ENCODE measurements at regions not wholly inside any gene's neighbourhood (a gene's known extent, or its start where the extent isn't known, plus 50 kb on each side); places are given as distances from the start of the nearest gene placed in this dataset.

GRCh38 chr18:76684265-76684664 is 138.1 kb upstream of the ZNF236 start:
- no peak for DNase-seq (ENCODE audit: low read depth)

DNA sequence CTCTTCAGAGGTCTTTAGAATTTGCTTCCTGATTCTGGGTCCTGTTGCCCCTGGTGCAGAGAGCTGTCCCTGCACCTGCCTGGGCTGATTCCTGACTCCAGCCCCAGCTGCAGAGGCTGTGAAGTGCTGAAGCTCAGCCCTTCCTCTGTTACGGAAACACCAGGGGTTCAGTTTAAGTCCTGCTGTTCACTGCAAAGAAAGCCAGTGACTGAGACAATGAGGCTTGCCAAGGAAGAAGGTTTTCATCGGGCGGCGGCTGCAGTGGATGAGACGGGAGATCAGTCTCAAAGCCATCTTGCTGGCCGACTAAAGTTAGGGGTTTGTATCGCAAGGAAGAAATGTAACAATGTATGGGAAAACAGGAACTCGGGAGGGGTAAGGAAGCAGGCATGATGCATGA is 142.4 kb upstream of the ZNF236 start:
- DNase-seq (ENCODE audit: low read depth): no peak

- no peak for DNase-seq (ENCODE audit: low read depth)
Observed at GRCh38 chr18:76679259-76679658, 143.1 kb upstream of the ZNF236 start.

GRCh38 chr18:76678248-76678647 is 144.1 kb upstream of the ZNF236 start:
- DNase-seq (ENCODE audit: low read depth): no peak

DNA sequence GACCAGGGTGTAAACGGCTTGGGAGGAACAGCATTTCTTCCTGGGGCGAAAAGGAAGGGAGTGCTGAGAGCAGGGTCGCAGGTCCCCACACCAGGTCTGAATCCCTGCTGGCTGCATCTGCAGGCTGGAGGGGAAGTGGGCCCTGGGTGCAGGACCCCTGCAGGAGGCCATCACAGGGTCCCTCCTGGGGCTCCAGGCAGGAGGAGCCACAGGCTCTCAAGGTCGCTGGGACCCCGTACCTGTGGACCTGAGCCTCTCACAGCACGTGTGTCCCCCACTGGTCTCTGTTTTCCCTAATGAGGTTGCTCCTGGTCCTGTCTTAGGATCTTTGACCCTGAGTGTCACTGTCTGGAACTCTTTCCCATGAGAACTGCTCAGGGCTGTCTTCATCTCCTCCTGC is 147.8 kb upstream of the ZNF236 start:
- no peak for DNase-seq (ENCODE audit: low read depth)

GRCh38 chr18:76673281-76674185 is 148.8 kb upstream of the ZNF236 start:
- DNase-seq (ENCODE audit: low read depth): no peak

DNA sequence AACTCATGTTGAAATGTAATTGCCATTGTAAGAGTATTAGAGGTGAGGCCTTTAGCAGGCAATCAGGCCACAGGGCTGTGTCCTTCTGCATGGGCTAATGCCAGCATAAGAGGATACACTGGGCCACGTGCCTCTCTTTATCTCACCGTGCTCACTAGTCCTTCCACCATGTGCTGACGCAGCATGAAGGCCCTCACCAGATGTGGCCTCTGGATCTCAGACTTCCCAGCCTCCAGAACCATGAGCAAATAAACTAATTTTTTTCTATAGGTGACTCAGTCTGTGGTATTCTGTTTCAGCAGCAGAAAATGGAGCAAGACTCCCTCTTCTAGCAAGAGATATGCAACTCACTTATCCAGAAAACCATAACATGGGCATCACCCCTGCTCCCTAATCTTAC is 149.7 kb upstream of the ZNF236 start:
- DNase-seq (ENCODE audit: low read depth): peak; percentile 10

DNA sequence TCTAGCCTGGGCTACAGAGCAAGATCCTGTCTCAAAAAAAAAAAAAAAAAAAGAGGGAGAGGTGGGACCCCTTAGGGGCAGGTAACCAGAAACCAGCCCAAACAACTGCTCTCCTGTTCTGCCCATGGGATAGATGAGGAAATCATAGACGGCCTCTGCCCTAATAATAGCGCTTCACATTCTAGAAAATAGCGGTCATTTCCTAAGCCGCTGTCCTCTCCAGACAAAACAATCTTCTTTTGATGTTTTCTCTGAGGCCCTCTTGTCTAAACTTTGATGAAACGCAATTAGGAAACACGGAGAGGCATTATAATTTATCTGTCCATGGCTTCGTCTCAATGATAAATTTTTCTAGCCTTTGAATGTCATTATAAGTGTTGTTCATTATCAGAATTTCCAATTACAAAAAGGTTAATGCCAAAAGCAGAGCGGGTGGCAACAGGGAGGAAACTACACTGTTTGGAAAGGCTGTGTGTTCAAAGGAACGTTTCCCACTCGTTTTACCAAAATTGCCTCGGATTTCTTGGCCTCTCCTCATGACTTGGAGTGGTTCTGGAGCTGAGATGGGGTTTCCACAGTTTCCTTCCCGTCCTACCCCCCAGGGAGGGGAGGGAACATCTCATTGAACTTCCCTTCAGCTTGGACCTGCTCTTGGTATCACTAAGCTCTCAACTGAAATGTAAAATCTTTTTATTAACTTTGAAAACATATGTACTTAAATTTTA is 151.6 kb upstream of the ZNF236 start:
- DNase-seq (ENCODE audit: low read depth): no peak

DNA sequence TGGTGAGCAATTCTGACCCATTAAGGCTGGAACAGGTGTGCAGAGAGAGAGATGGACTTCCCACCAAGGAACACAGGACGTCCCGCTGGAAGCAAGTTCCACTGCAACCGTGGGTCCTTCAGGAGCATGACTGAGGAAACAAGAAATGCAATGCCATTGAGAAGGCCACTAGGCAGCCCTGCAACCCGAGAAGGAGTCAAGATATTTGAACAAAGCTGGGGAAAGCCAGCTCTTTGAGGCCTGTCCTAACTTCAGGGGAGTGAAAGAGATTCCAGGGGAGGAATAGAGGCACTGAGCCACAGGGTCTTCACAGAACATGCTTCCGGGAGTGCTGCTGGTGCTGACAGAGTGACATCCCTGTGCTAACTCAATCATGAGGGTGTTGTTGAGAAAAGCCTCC is 153.8 kb upstream of the ZNF236 start:
- no peak for DNase-seq (ENCODE audit: low read depth)

DNA sequence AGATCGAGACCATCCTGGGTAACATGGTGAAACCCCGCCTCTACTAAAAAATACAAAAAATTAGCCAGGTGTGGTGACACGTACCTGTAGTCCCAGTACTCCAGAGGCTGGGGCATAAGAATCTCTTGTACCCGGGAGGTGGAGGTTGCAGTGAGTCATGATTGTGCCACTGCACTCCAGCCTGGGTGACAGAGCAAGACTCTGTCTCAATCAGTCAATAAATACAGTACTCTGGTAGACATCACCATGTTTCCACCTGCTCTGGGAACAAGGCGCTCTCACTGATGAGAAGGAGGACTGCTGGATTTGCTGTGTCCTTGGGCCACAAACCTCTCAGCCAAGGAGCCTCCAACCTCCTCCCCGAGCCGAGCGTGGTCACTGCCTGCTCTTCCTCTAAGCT is 154.2 kb upstream of the ZNF236 start:
- no peak for DNase-seq (ENCODE audit: low read depth)

DNA sequence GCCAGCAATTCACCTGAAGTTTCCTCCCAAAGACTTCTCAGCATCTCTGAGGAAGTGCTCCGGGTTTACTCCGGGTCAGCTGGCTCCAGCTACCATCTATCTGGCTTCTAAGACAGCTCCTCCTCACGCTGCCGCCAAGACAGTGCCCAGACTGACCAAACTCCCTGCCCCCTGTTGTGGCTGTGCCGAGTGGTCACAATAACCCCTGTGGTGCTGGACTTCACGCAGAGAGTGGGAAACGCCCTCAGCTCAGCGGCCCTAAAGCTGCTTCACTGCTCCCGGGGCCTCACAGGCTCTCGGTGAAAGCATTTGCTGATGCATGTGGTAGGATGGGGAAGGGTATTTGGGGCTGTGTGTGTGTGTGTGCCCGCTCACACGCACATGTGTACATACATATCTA is 154.8 kb upstream of the ZNF236 start:
- DNase-seq (ENCODE audit: low read depth): no peak

GRCh38 chr18:76662626-76663025 is 159.7 kb upstream of the ZNF236 start:
- no peak for DNase-seq (ENCODE audit: low read depth)

DNA sequence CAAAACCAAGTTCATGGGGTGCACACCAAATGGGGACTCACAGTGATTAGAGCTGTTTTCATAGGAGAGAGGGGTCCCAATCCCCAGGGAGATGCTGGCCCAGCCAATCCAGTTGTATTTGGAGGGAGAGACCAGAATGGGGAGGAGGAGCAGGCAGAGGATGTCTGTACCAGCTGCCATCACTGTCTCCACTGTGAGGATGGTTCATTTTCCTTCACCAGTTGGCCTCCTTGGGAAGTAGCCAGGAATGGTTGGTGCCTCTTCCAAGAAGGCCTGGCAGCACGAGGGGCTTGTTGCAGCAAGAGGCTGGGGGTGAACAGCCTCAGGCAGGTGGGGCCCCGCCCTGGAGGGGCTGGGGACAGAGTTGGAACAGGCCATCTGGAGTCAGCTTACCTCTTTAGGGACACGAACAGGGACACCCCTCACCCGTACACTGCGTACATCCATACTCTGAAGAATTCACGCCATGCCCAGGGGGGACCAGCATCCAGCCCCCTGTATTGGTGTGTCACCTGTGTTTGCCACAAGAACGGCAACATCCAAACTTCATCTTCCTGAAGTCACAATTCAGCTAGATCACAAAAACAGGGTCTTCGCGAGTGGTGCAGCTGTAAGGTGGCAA is 161.7 kb upstream of the ZNF236 start:
- no peak for DNase-seq (ENCODE audit: low read depth)

GRCh38 chr18:76658627-76659026 is 163.6 kb upstream of the ZNF516 start:
- no peak for DNase-seq (ENCODE audit: low read depth)

DNA sequence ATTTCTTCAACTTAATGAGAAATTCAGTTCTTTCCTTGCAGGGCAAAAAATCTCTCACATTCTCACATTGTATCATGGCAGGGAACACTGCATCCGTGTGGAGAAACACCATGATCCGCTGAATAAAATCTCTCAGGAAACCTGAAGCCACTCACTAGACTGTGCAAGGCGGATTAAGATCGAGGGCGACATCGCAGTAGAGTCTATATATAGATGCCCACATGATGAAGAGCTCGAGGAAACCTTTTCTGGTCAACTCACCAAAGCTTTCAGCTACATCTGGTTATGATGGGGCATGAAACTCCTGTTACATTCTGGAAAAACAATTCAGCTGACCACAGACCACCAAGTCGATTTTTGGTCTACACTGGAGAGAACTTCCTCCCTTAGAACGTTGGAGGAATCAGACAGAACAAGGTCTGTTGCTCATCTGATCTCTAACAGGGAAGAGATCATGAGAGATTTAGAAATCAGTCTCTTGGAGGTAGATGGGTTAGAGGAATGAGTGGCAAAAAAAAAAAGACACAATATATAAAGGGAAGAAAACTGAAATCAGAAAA is 162.9 kb upstream of the ZNF516 start:
- DNase-seq (ENCODE audit: low read depth): no peak

- no peak for DNase-seq (ENCODE audit: low read depth)
Observed at GRCh38 chr18:76656925-76657827, 162.1 kb upstream of the ZNF516 start.

GRCh38 chr18:76654577-76654976 is 159.5 kb upstream of the ZNF516 start:
- no peak for DNase-seq (ENCODE audit: low read depth)

DNA sequence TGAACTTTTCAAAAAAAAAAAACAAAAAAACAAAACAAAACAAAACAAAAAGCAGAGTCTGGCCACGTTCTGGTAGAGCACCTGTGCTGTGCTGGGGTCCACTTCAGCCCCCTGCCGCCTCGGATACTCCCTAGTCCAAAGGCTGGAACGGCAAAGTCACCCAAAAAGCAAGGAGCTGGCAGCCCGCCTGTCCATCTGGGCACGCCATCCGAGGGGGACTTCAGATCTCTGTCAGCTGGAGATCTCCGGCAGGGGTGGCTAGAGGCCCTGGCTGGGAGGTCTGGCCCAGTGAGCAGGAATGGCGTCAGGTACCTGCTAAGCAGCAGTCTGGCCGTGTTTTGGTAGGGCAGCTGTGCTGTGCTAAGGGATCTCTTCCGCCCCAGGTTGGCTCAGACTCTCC is 152.3 kb upstream of the ZNF516 start:
- no peak for DNase-seq (ENCODE audit: low read depth)

DNA sequence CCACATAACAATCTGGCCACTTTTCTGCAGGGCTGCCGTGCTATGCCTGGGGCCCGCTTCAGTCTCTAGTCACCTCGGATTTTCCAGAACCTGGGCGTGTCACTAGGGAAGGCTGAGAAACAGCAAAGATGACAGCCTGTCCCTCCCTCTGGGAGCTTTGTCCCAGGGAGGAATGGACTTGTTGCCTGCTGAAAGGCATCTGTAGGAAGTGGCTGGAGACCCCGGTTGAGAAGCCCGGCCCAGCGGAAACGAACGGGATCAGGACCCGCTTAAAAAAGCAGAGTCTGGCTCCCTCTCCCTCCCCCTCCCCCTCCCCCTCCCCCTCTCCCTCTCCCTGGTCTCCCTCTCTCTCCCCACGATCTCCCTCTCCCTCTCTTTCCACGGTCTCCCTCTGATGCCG is 149.5 kb upstream of the ZNF516 start:
- DNase-seq (ENCODE audit: low read depth): no peak

DNA sequence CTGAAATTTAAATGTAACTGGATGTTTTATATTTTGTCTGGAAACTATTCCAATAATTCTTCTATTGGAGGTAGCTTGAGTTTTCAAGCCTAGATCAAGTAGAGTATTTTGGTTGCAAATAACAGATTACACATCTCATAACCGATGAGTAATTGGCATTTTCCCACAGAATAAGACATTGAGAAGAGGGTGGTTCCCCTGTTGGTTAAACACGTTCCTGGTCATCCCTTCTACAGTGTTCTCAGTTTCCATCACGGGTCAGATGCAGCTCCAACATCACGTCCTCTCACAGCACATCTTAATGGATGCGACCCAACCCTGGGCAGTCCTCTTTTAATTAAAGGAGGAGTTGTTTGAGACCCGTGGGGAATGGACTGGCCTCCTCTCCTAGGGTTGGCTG is 149.0 kb upstream of the ZNF516 start:
- no peak for DNase-seq (ENCODE audit: low read depth)

DNA sequence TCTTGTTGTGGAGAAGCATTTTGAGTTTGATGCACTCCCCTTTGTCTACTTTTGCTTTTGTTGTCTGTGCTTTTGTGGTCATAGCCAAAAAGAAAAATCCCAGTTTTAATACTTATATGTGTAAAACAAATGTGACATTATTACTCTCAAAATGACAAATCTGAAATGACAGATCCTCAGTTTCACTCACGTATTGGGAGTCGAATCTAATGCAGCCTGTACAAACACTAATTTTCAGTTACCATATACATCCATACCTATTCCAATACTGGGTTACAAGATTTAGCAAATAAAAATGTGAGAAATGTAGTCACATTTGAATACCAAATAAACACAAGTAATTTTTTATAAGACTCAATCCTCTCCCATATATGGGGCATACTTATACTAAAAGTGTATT is 148.2 kb upstream of the ZNF516 start:
- DNase-seq (ENCODE audit: low read depth): no peak

GRCh38 chr18:76640438-76640837 is 145.4 kb upstream of the ZNF516 start:
- no peak for DNase-seq (ENCODE audit: low read depth)

All from HS-5 (cell line).